ENCODE measurements at regions not wholly inside any gene's neighbourhood (a gene's known extent, or its start where the extent isn't known, plus 50 kb on each side); places are given as distances from the start of the nearest gene placed in this dataset.
"Not testable (repeated sequence)": the region's sequence is repeated elsewhere in the genome, so short reads cannot be mapped to it uniquely, and the experiment has no call there.

DNA sequence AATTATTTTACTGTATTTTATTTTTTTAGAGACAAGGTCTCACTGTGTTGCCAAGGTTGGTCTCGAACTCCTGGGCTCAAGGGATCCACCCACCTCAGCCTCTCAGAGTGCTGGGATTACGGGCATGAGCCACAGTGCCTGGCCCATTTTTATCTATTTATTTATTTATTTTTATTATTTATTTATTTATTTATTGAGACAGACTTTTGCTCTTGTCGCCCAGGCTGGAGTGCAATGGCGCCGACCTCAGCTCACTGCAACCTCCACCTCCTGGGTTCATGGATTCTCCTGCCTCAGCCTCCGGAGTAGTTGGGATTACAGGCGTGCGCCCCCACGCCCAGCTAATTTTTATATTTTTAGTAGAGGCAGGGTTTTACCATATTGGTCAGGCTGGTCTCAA, 52.0 kb upstream of the TFRC start:
- TF ChIP-seq BACH2 (CRISPR knock-in tag; IDR thresholded peaks at IDR 0.05; ENCODE audit: borderline replicate concordance); ZFP3 (CRISPR knock-in tag; IDR thresholded peaks at IDR 0.05); PATZ1 (CRISPR knock-in tag; IDR thresholded peaks at IDR 0.05; ENCODE audit: borderline replicate concordance); ESRRG (CRISPR knock-in tag; IDR thresholded peaks at IDR 0.05); CREB5 (CRISPR knock-in tag; IDR thresholded peaks at IDR 0.05; ENCODE audit: low read depth); TCF4 (CRISPR knock-in tag; IDR thresholded peaks at IDR 0.05; ENCODE audit: borderline replicate concordance); RARB (CRISPR knock-in tag; IDR thresholded peaks at IDR 0.05); SNAI2 (CRISPR knock-in tag; IDR thresholded peaks at IDR 0.05); TOX (CRISPR knock-in tag; IDR thresholded peaks at IDR 0.05; ENCODE audit: borderline replicate concordance); ZNF70 (CRISPR knock-in tag; IDR thresholded peaks at IDR 0.05); ARNTL (CRISPR knock-in tag; IDR thresholded peaks at IDR 0.05; ENCODE audit: borderline replicate concordance, low read depth); CSRNP3 (CRISPR knock-in tag; IDR thresholded peaks at IDR 0.05); ZNF565 (CRISPR knock-in tag; conservative IDR thresholded peaks at IDR 0.05; ENCODE audit: low read depth): not testable (repeated sequence)
- TF ChIP-seq, protein P1, sequence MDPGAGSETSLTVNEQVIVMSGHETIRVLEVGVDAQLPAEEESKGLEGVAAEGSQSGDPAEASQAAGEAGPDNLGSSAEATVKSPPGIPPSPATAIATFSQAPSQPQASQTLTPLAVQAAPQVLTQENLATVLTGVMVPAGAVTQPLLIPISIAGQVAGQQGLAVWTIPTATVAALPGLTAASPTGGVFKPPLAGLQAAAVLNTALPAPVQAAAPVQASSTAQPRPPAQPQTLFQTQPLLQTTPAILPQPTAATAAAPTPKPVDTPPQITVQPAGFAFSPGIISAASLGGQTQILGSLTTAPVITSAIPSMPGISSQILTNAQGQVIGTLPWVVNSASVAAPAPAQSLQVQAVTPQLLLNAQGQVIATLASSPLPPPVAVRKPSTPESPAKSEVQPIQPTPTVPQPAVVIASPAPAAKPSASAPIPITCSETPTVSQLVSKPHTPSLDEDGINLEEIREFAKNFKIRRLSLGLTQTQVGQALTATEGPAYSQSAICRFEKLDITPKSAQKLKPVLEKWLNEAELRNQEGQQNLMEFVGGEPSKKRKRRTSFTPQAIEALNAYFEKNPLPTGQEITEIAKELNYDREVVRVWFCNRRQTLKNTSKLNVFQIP (CRISPR knock-in tag; IDR thresholded peaks at IDR 0.05; ENCODE audit: borderline replicate concordance, low read depth): not testable (repeated sequence)

All from SK-N-SH treated with all-trans-retinoic acid at 6 μM for 48 hours (cell line).